Adrenal gland (tissue), 9 donors: ENCODE measurements at regions not wholly inside any gene's neighbourhood (a gene's known extent, or its start where the extent isn't known, plus 50 kb on each side); places are given as distances from the start of the nearest gene placed in this dataset.

Experiments used
- DNase-seq, 7 donors: peaks; one replicate each; pipeline ENCODE4 v3.0.0-alpha.2; 2019 to 2020
- H3K27ac ChIP-seq, 5 donors: fragments of 200-600 bp; sonication (generic) in 4 of 5; 1 replicate in 3 of 5; 2 replicates in 2 of 5; pipeline versions ENCODE4 v1.5.1 to v1.8.0; 2016 to 2020; ENCODE audit warnings: mild to moderate bottlenecking in 1 of 5
- H3K27me3 ChIP-seq: fragments of 200-600 bp; 2 replicates; pipeline ENCODE4 v1.8.0; 2021
- H3K36me3 ChIP-seq, 2 donors: fragments of 200-600 bp; replicated peaks in 1 of 2; 1 replicate in 1 of 2; 2 replicates in 1 of 2; pipeline versions ENCODE4 v1.5.1 to v1.8.0; 2018 to 2022
- H3K4me1 ChIP-seq, 2 donors: fragments of 200-600 bp; replicated peaks in 1 of 2; 1 replicate in 1 of 2; 2 replicates in 1 of 2; pipeline versions ENCODE4 v1.5.1 to v1.8.0; 2018 to 2021
- H3K4me3 ChIP-seq, 4 donors: fragments of 200-600 bp; sonication (generic) in 3 of 4; one replicate each; pipeline ENCODE4 v1.5.1; 2016 to 2018
- H3K9me3 ChIP-seq, 3 donors: fragments of 200-600 bp; sonication (generic) in 1 of 3; replicated peaks in 1 of 3; 1 replicate in 2 of 3; 2 replicates in 1 of 3; pipeline versions ENCODE4 v1.5.1 to v1.8.0; 2016 to 2021
- POLR2A ChIP-seq, 2 donors: fragments of 450-650 bp; IDR thresholded peaks; one replicate each; pipeline ENCODE4 v1.6.1; 2017; ENCODE audit warnings: antibody characterized with exemption in 2 of 2, mild to moderate bottlenecking in 2 of 2, moderate library complexity in 1 of 2
- WGBS, 4 donors: extraction: QIAGEN DNeasy Blood & Tissue Kit in 2 of 4; methylation state at CpG; one replicate each; pipeline versions ENCODE4 v1.1.5 to v1.1.7; 2013 to 2017; 5-methylcytosine and 5-hydroxymethylcytosine counted together
- intact Hi-C, 2 donors: fragments of 100-400 bp; cut with DNase I; formaldehyde crosslinking; loops; one replicate each; pipeline versions ENCODE4 v1.14.1 to v1.15.0; 2022 to 2023
- TF ChIP-seq, protein P1 (sequence below), 6 experiments: fragments of 450-650 bp in 4 of 6; fragments of 200-600 bp in 2 of 6; sonication (generic) in 1 of 6; IDR thresholded peaks; 1 replicate in 5 of 6; 2 replicates in 1 of 6; pipeline versions ENCODE4 v1.5.1 to v1.8.0; 2016 to 2021; ENCODE audit warnings: antibody characterized with exemption in 6 of 6, mild to moderate bottlenecking in 2 of 6, moderate library complexity in 1 of 6
- donor health status: healthy with polysubstance abuse.
- donor health status: Bipolar disorder and iron deficiency.
- donor health status: DM: yes; HTN: yes; CAD: no.
- donor health status: DM: no; HTN: no; CAD: no.
- donor health status: DM: no; HTN: no; CAD: no.

DNA sequence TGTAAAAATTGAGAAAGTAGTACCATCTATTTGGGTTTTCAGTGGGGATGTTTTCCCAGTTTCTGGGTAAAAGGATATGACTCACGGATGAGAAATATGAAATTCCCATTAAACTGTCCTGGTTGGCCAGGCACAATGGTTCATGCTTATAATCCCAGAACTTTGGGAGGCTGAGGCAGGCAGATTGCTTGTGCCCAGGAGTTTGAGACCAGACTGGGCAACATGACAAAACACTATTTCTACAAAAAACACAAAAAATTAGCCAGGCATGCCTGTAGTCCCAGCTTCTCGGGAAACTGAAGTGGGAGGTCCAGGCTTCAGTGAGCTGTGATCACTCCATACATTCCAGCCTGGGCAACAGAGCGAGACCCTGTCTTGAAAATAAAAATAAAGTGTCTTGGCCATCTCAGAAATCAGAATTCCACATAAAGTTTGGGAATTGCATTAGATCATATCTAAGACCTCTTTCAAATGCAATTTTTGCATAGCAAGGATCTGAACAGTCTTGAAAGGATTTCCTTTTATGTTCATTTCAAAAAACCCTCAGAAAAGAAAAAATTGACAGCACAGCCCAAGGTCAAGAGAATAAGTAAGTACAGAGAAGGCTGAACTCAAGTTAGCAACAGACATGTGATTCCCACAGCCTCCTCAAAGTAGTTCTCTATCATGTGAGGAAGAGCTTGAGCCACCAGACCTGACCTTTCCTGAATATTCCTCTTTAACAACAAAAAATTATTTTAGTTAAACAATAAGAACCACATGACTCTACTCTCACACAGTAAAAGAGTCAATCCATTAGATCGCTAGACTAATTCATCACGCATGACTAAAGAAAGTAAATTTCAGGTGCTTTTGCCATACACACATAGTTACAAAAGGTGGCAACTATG lies 141.5 kb upstream of the CAV2 start:
- intact Hi-C loops: no loop called here
- no peak overlapping the region for H3K4me3 ChIP-seq
- no peaks in the 10 kb centered on the region for H3K36me3 ChIP-seq
- no peaks in the 10 kb centered on the region for H3K9me3 ChIP-seq
- no peak overlapping the region for H3K27ac ChIP-seq
- no peaks in the 10 kb centered on the region for H3K27me3 ChIP-seq
- 86 to 90% (median 88%) methylated on average over 5 of the region's 5 CpGs for WGBS, 4 donors
- DNase-seq: no peak
- H3K4me1 ChIP-seq: peaks cover 12 to 31% of the 10 kb centered on the region in 2 donors
- TF ChIP-seq, protein P1, sequence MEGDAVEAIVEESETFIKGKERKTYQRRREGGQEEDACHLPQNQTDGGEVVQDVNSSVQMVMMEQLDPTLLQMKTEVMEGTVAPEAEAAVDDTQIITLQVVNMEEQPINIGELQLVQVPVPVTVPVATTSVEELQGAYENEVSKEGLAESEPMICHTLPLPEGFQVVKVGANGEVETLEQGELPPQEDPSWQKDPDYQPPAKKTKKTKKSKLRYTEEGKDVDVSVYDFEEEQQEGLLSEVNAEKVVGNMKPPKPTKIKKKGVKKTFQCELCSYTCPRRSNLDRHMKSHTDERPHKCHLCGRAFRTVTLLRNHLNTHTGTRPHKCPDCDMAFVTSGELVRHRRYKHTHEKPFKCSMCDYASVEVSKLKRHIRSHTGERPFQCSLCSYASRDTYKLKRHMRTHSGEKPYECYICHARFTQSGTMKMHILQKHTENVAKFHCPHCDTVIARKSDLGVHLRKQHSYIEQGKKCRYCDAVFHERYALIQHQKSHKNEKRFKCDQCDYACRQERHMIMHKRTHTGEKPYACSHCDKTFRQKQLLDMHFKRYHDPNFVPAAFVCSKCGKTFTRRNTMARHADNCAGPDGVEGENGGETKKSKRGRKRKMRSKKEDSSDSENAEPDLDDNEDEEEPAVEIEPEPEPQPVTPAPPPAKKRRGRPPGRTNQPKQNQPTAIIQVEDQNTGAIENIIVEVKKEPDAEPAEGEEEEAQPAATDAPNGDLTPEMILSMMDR (IDR thresholded peaks at IDR 0.05): no peak
- no peak for TF ChIP-seq POLR2A (IDR thresholded peaks at IDR 0.05)

DNA sequence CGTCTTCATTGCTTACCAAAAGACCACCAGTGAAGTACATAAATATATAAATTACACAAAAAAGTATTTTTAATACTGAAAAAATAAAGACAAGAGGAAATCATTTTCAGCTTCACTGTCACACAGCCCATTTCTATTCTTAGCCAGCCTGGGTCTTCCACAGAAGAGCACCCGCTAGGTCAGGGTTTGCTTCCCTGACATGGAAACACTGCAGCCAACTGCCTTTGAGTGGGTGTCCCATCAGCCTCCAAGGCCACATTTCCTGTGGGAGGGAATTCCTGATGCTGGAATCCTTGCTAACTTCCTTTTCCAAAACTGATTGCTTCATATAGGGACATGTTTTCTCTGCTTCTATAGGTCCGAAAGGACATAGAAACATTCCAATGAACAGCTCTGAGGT lies 137.8 kb upstream of the CAV2 start:
- Histone ChIP-seq H3K9me3 (no peaks in the 10 kb centered on the region), H3K27me3 (no peaks in the 10 kb centered on the region), H3K36me3 (no peaks in the 10 kb centered on the region), H3K4me1 (peaks cover 4 to 5% of the 10 kb centered on the region in 2 donors), H3K27ac (no peak overlapping the region), H3K4me3 (no peak overlapping the region)
- no peak for TF ChIP-seq POLR2A (IDR thresholded peaks at IDR 0.05)
- TF ChIP-seq, protein P1 (IDR thresholded peaks at IDR 0.05): no peak
- no peak for DNase-seq
- intact Hi-C loops: no loop called here
- 78 to 89% (median 85%) methylated on average over 3 of the region's 3 CpGs for WGBS, 4 donors

DNA sequence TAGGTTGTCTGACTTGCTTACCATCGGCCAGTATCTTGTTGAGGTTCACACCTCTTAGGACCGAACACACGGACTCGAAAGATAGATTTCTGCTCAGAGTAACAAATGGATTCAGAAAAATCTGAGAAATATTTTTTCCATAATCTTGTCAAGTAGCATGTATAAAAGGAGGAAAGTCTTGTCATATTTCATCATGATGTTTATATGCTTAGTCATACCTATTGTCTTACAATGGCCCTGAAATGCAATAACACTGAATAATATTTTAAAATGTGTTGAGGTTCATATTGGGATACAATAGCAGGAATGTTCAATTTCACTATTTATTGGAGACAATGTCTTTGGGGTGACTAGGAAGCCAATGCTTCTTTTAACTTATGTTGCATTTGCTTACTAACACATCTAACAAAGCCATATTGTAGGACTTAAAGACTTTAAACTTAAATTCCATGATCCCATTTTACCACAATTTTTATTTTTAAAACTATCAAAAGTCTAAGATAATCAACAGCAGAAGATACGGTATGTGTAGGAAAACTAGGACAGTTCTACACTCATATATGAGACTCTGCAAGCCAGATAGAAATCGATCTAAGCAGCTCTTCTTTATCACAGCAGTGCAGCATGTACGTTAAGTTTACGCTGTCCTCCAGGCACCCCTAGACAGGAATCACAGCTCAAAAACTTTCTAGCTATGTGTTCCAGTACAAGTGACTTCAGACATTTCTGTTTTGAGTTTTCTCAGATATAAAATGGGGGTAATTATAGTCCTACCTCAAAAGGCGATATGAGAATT lies 135.7 kb upstream of the CAV2 start:
- intact Hi-C loops: no loop called here
- no peaks in the 10 kb centered on the region for H3K27me3 ChIP-seq
- DNase-seq: no peak
- WGBS, 4 donors: 89 to 92% (median 90%) methylated on average over 9 of the region's 9 CpGs
- H3K9me3 ChIP-seq: no peaks in the 10 kb centered on the region
- TF ChIP-seq, protein P1 (IDR thresholded peaks at IDR 0.05): no peak
- no peak for TF ChIP-seq POLR2A (IDR thresholded peaks at IDR 0.05)
- no peak overlapping the region for H3K27ac ChIP-seq
- no peak overlapping the region for H3K4me3 ChIP-seq
- peaks cover 0 to 4% of the 10 kb centered on the region in 2 donors for H3K4me1 ChIP-seq
- H3K36me3 ChIP-seq: no peaks in the 10 kb centered on the region

DNA sequence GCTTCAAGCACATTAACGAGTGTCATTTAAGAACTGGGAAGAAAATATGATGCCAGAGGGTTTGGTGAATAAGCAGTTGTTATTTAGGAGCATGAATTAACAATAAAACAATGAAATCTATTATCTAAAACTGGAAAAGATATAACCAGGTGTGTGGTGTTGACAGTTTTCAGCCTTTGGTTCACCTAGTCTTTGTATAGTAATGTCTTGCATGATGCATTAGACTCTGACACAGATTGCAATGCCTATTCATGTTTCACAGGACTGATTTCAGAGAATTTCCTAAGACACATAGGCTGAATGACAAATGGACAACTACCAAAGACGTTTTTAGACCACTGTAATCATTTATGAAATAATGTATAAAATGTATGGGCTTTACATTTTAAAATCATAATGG lies 135.1 kb upstream of the CAV2 start:
- DNase-seq: no peak
- WGBS, 4 donors: 84 to 91% (median 89%) methylated on average over 2 of the region's 2 CpGs
- Histone ChIP-seq H3K4me3 (no peak overlapping the region), H3K27me3 (no peaks in the 10 kb centered on the region), H3K27ac (no peak overlapping the region), H3K9me3 (no peaks in the 10 kb centered on the region), H3K36me3 (no peaks in the 10 kb centered on the region), H3K4me1 (peaks cover 0 to 11% of the 10 kb centered on the region in 2 donors)
- TF ChIP-seq, protein P1 (IDR thresholded peaks at IDR 0.05): no peak
- TF ChIP-seq POLR2A (IDR thresholded peaks at IDR 0.05): no peak
- intact Hi-C loops: no loop called here
